IPS-18a (cell line): ENCODE measurements at regions not wholly inside any gene's neighbourhood (a gene's known extent, or its start where the extent isn't known, plus 50 kb on each side); places are given as distances from the start of the nearest gene placed in this dataset.

Source experiments
- H3K27ac ChIP-seq: one replicate; pipeline ENCODE4 v1.5.1; 2013; ENCODE audit warnings: low read length
- H3K27me3 ChIP-seq: one replicate; pipeline ENCODE4 v1.6.1; 2013; ENCODE audit warnings: mild to moderate bottlenecking, low read length; ENCODE audit not compliant: control insufficient read depth, insufficient read depth
- H3K36me3 ChIP-seq: one replicate; pipeline ENCODE4 v1.6.1; 2013; ENCODE audit warnings: low read depth, low read length; ENCODE audit not compliant: control insufficient read depth
- H3K4me1 ChIP-seq: one replicate; pipeline ENCODE4 v1.6.1; 2013; ENCODE audit warnings: low read depth, low read length; ENCODE audit not compliant: control insufficient read depth
- H3K4me3 ChIP-seq: one replicate; pipeline ENCODE4 v1.5.1; 2013; ENCODE audit warnings: low read length
- H3K9ac ChIP-seq: one replicate; pipeline ENCODE4 v1.6.1; 2013; ENCODE audit warnings: mild to moderate bottlenecking, low read length, moderate library complexity
- H3K9me3 ChIP-seq: one replicate; pipeline ENCODE4 v1.6.1; 2013; ENCODE audit warnings: low read depth, low read length; ENCODE audit not compliant: control insufficient read depth

GRCh38 chr10:128432423-128432822 is 306.2 kb upstream of the MKI67 start:
- no peaks in the 10 kb centered on the region for H3K36me3 ChIP-seq
- no peak overlapping the region for H3K9ac ChIP-seq
- no peaks in the 10 kb centered on the region for H3K4me1 ChIP-seq
- H3K9me3 ChIP-seq: no peaks in the 10 kb centered on the region
- H3K27me3 ChIP-seq: no peaks in the 10 kb centered on the region
- H3K27ac ChIP-seq: no peak overlapping the region
- no peak overlapping the region for H3K4me3 ChIP-seq

DNA sequence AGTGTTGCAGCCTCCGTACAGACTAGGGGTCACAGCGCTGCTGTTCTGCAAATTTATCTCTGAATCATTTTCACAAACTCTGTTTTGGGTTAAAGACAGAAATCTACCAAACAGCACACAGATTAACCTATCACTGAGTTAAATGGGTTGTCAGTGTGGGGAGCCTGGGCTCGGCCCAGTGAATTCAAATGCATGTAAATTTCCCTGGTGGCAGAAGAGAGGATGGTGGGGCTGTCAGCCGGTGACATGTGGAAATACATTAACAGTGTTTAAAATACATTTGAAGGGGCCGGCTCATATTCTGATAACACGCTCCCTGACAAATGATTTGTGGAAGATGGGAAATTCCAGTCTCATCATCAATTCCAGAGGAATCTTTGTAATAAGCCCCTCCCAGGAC is 309.6 kb upstream of the MKI67 start:
- no peaks in the 10 kb centered on the region for H3K9me3 ChIP-seq
- H3K27ac ChIP-seq: no peak overlapping the region
- no peaks in the 10 kb centered on the region for H3K27me3 ChIP-seq
- H3K4me3 ChIP-seq: no peak overlapping the region
- H3K9ac ChIP-seq: no peak overlapping the region
- H3K36me3 ChIP-seq: no peaks in the 10 kb centered on the region
- peaks cover 10% of the 10 kb centered on the region for H3K4me1 ChIP-seq

DNA sequence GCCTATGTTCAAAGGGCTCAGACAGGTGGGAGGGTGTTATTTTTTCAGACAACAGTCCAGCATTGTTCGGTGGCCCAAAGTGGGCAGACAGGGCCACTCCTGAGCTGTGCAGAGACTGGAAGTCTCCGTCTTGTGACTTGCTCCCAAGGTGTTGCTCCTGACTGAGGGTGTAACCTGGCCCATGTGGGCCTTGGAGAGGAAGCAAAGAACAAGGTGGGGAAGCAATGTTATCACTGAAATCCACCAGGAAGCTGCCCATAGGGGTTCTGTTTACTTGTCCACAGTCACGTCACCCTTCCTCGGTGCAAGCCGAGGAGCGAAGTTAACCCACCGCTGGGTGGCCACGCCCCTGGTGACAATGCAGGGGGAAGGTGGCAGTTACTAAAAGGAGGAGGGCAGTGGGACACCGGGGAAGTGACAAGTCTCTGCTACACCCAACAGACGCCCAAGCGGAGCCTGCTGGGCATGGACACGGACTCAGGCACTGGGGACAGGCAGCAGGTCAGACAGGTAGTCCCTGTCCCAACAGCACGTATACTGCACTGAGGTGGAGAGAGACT is 311.6 kb upstream of the MKI67 start:
- H3K36me3 ChIP-seq: no peaks in the 10 kb centered on the region
- H3K27ac ChIP-seq: no peak overlapping the region
- H3K9me3 ChIP-seq: no peaks in the 10 kb centered on the region
- H3K27me3 ChIP-seq: no peaks in the 10 kb centered on the region
- H3K9ac ChIP-seq: no peak overlapping the region
- H3K4me1 ChIP-seq: peaks cover 10% of the 10 kb centered on the region
- H3K4me3 ChIP-seq: no peak overlapping the region

DNA sequence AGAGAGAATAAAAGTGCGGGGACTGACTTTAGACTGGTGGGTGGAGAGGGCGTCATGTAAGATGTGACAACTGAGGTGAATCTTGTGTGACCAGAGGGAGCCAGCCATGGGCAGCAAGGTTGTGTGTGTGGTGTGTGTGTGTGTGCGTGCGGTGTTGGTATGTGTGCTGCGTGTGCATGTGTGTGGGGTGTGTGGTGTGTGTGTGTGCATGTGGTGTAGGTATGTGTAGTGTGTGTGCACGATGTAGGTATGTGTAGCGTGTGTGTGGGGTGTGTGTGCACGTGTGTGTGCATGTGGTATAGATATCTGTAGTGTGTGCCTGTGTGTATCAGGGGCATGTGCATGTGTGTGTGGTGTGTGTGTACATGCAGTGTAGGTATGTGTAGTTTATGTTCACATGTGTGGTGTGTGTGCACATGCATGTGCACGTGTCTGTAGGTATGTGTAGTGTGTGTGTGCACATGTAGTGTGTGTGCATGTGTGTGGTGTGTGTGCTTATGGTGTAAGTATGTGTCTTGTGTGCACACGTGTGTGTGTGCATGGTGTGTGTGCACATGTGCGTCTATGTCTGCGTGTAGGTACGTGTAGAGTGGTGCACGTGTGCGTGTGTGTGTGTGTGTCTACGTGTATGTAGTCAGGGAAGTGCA is 312.3 kb upstream of the MKI67 start:
- no peak overlapping the region for H3K4me3 ChIP-seq

DNA sequence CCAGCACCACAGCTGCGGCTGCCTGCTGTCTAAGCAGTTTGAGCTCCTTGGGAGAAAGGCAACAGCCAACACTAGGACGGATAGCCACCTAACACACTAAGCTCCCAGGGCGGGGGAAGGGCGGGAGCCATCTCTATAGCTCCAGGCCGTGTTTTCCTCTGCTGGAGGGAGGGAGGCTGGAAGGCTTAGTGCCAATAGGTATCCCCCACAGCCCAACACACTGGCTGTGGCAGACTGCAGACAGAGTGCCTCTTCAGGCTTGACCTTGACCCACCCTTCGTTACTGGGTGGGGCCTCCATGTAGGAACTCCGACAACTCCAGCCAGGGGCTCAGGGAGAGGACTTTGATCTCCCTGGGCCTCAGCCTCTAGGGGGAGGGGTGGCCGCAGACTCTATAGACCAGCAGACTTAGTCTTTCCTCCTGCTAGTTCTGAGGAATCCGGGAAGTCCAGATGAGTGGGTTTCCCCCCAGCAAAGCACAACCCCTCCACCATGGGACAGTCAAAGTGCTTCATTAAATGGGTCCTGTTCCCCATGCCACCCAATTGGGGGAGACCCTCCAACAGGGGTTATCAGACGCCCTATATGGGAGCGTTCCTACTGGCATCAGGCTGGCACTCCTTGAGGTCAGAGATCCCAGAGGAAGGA is 314.4 kb upstream of the MKI67 start:
- Histone ChIP-seq H3K27me3 (no peaks in the 10 kb centered on the region), H3K27ac (no peak overlapping the region), H3K4me3 (no peak overlapping the region), H3K4me1 (peaks cover 10% of the 10 kb centered on the region), H3K36me3 (no peaks in the 10 kb centered on the region), H3K9ac (no peak overlapping the region), H3K9me3 (no peaks in the 10 kb centered on the region)

More for the DNA sequence above, 312.3 kb upstream of the MKI67 start:
- peaks cover 10% of the 10 kb centered on the region for H3K4me1 ChIP-seq
- H3K36me3 ChIP-seq: no peaks in the 10 kb centered on the region
- H3K9me3 ChIP-seq: no peaks in the 10 kb centered on the region
- no peaks in the 10 kb centered on the region for H3K27me3 ChIP-seq
- no peak overlapping the region for H3K9ac ChIP-seq
- H3K27ac ChIP-seq: no peak overlapping the region

DNA sequence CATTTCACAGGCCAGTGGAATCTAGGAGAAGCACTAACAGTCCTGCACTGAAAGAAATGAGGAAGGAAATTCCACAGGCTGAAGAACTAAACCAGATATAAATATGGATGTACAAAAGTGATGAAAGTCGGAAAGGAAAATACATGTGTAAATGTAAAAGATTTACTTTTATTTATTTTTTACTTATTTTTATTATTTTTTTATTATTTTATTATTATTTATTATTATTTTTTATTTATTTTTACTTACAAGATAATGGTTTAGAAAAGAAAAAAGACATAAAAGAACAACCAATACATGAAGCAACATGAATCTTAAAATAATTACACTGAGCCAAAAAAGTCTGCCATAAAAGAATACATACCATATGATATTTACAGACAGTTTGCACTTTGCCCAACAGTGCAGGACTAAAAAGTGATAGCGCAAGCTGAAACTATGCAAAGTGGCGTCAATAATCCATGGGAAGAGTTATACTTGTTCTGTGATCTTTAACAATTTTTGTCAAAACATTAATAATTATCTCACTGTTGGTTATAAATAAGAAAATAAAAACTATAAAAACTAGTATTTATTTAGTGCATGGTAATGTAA is 317.8 kb upstream of the MKI67 start:
- Histone ChIP-seq H3K36me3 (no peaks in the 10 kb centered on the region), H3K4me1 (peaks cover 10% of the 10 kb centered on the region), H3K27ac (no peak overlapping the region), H3K27me3 (no peaks in the 10 kb centered on the region), H3K4me3 (no peak overlapping the region), H3K9ac (no peak overlapping the region), H3K9me3 (no peaks in the 10 kb centered on the region)

GRCh38 chr10:128448796-128449195 is 322.6 kb upstream of the MKI67 start:
- Histone ChIP-seq H3K9me3 (no peaks in the 10 kb centered on the region), H3K9ac (no peak overlapping the region), H3K36me3 (no peaks in the 10 kb centered on the region), H3K4me3 (no peak overlapping the region), H3K4me1 (no peaks in the 10 kb centered on the region), H3K27ac (no peak overlapping the region), H3K27me3 (no peaks in the 10 kb centered on the region)

GRCh38 chr10:128451879-128452278 is 325.7 kb upstream of the MKI67 start:
- H3K36me3 ChIP-seq: no peaks in the 10 kb centered on the region
- H3K9me3 ChIP-seq: no peaks in the 10 kb centered on the region
- H3K9ac ChIP-seq: no peak overlapping the region
- no peaks in the 10 kb centered on the region for H3K4me1 ChIP-seq
- H3K4me3 ChIP-seq: no peak overlapping the region
- H3K27ac ChIP-seq: no peak overlapping the region
- no peaks in the 10 kb centered on the region for H3K27me3 ChIP-seq

- Histone ChIP-seq H3K4me3 (no peak overlapping the region), H3K27me3 (no peaks in the 10 kb centered on the region), H3K4me1 (no peaks in the 10 kb centered on the region), H3K9me3 (no peaks in the 10 kb centered on the region), H3K27ac (no peak overlapping the region), H3K36me3 (no peaks in the 10 kb centered on the region), H3K9ac (no peak overlapping the region)
Observed at GRCh38 chr10:128456271-128456670, 330.0 kb upstream of the MKI67 start.

- Histone ChIP-seq H3K9me3 (no peaks in the 10 kb centered on the region), H3K27ac (no peak overlapping the region), H3K9ac (no peak overlapping the region), H3K27me3 (no peaks in the 10 kb centered on the region), H3K36me3 (no peaks in the 10 kb centered on the region), H3K4me3 (no peak overlapping the region), H3K4me1 (no peaks in the 10 kb centered on the region)
Observed at GRCh38 chr10:128457136-128457535, 330.9 kb upstream of the MKI67 start.

DNA sequence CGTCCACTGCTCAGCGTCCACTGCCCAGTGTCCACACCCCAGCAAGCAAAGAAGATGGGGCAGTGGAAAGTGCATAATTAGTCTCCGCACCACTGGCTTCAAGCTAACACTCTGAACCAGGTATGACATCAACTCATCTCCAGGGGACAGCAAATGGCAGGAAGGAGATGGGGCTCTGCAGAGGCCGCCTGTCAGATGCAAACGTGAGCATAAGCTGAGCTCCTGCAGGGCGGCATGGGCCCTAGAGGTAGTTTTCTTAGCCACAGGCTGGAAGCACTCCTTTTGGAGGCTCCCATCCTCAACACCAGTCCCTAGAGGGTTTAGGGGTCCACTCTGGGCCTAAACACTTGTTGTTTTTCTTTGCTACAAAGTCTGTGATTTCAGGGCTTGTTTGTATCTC is 335.8 kb upstream of the MKI67 start:
- Histone ChIP-seq H3K27ac (no peak overlapping the region), H3K4me1 (no peaks in the 10 kb centered on the region), H3K4me3 (no peak overlapping the region), H3K27me3 (no peaks in the 10 kb centered on the region), H3K9ac (no peak overlapping the region), H3K9me3 (no peaks in the 10 kb centered on the region), H3K36me3 (no peaks in the 10 kb centered on the region)
